Nephron (organoid): ENCODE measurements at regions not wholly inside any gene's neighbourhood (a gene's known extent, or its start where the extent isn't known, plus 50 kb on each side); places are given as distances from the start of the nearest gene placed in this dataset.

Source experiments
- H3K27ac Mint-ChIP-seq, 3 experiments: 2 replicates each; pipeline ENCODE4 v1.8.0; 2020; ENCODE audit warnings: mixed read lengths in 3 of 3, mild to moderate bottlenecking in 2 of 3, moderate library complexity in 1 of 3
- H3K27me3 Mint-ChIP-seq: 2 replicates; pipeline ENCODE4 v1.8.0; 2021; ENCODE audit warnings: low read depth, mild to moderate bottlenecking, moderate library complexity, mixed read lengths
- H3K36me3 Mint-ChIP-seq: 2 replicates; pipeline ENCODE4 v1.8.0; 2020; ENCODE audit warnings: low read depth, mixed read lengths
- H3K4me1 Mint-ChIP-seq: 2 replicates; pipeline ENCODE4 v1.8.0; 2020; ENCODE audit warnings: mixed read lengths
- H3K4me3 Mint-ChIP-seq, 3 experiments: 2 replicates each; pipeline ENCODE4 v1.8.0; 2020; ENCODE audit warnings: mild to moderate bottlenecking in 3 of 3, mixed read lengths in 3 of 3, moderate library complexity in 2 of 3
- H3K9me3 Mint-ChIP-seq: 2 replicates; pipeline ENCODE4 v1.8.0; 2020; ENCODE audit warnings: mixed read lengths
- TF ChIP-seq, protein P1 (sequence below), 3 experiments: fragments of 200-600 bp; sonication (generic); IDR thresholded peaks; one replicate each; pipeline ENCODE4 v1.5.0; 2021; ENCODE audit warnings: antibody characterized with exemption in 3 of 3; ENCODE audit not compliant: unreplicated experiment in 3 of 3

DNA sequence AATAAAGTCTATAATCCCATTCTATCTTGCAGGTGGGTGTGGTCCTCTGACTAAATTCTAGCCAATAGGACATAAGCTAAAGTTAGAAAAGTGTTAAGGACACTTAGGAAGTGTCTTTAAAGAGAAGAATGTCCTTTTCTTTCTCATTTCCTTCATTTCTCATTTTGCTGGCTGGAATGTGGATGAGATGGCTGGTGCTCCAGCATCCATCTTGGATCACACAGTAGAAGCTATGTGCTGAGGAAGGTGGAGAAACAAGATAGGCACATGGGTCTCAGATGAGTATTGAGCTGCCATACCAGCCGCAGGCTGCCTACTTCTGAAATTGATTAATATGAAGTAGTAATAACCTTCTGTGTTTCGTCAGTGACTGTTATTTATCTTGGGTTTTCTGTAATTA is 289.0 kb downstream of the LRFN2 start:
- Mint-ChIP-seq H3K27me3 (peaks cover 35% of the 10 kb centered on the region), H3K4me3 (no peak overlapping the region), H3K36me3 (no peaks in the 10 kb centered on the region), H3K9me3 (peaks cover 22% of the 10 kb centered on the region), H3K4me1 (no peaks in the 10 kb centered on the region), H3K27ac (no peak overlapping the region)
- TF ChIP-seq, protein P1, sequence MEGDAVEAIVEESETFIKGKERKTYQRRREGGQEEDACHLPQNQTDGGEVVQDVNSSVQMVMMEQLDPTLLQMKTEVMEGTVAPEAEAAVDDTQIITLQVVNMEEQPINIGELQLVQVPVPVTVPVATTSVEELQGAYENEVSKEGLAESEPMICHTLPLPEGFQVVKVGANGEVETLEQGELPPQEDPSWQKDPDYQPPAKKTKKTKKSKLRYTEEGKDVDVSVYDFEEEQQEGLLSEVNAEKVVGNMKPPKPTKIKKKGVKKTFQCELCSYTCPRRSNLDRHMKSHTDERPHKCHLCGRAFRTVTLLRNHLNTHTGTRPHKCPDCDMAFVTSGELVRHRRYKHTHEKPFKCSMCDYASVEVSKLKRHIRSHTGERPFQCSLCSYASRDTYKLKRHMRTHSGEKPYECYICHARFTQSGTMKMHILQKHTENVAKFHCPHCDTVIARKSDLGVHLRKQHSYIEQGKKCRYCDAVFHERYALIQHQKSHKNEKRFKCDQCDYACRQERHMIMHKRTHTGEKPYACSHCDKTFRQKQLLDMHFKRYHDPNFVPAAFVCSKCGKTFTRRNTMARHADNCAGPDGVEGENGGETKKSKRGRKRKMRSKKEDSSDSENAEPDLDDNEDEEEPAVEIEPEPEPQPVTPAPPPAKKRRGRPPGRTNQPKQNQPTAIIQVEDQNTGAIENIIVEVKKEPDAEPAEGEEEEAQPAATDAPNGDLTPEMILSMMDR (IDR thresholded peaks at IDR 0.05; ENCODE audit: unreplicated experiment in 3 of 3): no peak

DNA sequence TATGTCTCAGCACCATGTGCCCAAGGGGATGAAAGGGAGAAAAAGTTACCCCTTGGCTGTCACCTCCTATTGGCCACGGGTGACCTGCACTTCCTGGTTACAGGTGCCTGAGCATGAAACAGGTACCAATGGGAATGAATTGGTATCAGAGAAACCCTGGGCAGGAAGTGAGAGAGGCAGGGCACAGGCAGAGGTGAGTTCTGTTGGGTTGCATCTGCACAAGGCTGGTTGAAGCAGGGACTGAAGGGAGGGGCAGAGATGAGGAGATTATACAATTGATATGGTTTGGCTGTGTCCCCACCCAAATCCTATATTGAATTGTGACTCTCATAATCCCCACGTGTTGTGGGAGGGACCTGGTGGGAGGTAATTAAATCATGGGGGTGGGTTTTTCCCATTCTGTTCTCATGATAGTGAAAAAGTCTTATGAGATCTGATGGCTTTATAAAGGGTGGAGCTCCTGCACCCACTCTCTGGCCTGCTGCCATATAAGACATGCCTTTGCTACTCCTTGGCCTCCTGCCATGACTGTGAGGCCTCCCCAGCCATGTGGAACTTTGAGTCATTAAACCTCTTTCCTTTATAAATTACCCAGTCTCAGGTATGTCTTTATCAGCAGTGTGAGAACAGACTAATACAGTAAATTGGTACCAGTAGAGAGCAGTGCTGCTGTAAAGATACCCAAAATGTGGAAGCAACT is 291.8 kb downstream of the LRFN2 start:
- peaks cover 49% of the 10 kb centered on the region for H3K27me3 Mint-ChIP-seq
- TF ChIP-seq, protein P1 (IDR thresholded peaks at IDR 0.05; ENCODE audit: unreplicated experiment in 3 of 3): no peak
- no peak overlapping the region for H3K4me3 Mint-ChIP-seq
- no peaks in the 10 kb centered on the region for H3K36me3 Mint-ChIP-seq
- H3K9me3 Mint-ChIP-seq: peaks cover 22% of the 10 kb centered on the region
- H3K4me1 Mint-ChIP-seq: no peaks in the 10 kb centered on the region
- no peak overlapping the region for H3K27ac Mint-ChIP-seq

DNA sequence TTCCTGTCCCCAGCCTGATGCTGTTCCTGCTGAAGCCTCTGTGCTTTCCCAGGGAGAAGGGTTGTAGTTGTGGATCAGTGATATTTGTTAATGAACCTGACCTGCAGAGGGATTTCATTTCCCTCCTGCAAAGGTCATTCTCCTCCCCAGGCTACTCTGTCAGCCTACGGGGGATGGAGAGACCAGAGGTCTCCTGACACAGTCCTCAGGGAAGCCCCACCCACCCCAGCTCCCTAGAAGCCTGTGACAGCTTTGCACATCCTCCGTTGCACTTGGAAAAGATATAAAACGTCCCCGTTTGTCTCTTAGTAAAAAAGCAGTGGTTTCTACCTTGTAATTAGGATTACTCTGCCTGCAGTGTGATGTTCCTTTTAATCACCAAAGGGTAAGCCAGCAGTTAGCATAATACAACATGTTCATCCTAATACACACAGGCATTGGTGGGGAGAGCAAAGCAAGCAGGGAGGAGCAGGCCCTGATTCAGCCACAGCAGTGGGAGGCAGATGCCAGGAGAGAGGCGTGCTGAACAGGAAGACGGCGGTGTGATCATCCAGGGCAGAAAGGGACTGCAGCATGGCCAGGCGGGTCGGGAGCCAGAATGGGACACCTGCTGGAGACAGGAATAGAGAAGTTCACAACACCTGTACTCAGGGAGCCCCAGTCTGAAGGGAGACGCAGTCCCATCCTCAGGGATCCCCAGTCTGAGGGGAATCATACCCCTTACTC is 293.5 kb downstream of the LRFN2 start:
- no peaks in the 10 kb centered on the region for H3K36me3 Mint-ChIP-seq
- H3K27me3 Mint-ChIP-seq: peaks cover 44% of the 10 kb centered on the region
- no peaks in the 10 kb centered on the region for H3K4me1 Mint-ChIP-seq
- no peak overlapping the region for H3K4me3 Mint-ChIP-seq
- H3K27ac Mint-ChIP-seq: no peak overlapping the region
- TF ChIP-seq, protein P1 (IDR thresholded peaks at IDR 0.05; ENCODE audit: unreplicated experiment in 3 of 3): no peak
- H3K9me3 Mint-ChIP-seq: peaks cover 20% of the 10 kb centered on the region

DNA sequence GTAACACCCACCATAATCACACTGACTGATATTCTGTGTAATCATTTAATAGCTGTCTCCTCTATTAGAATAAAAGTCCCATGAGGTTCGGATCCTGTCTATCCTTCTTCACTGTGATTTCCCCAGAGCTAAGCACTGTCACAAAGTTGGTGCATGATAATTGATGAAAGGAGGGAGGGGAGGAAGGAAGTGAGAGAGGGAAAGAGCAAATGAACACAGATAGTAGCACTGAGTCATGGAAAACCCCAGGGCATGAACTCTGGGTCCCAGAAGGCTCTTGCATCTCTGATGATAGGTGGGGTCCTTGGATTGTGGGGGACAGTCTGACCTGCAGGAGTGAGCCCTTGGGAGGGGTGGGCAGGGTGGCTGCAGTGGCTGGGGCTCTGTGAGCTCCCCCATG is 294.1 kb downstream of the LRFN2 start:
- H3K4me3 Mint-ChIP-seq: no peak overlapping the region
- H3K36me3 Mint-ChIP-seq: no peaks in the 10 kb centered on the region
- TF ChIP-seq, protein P1 (IDR thresholded peaks at IDR 0.05; ENCODE audit: unreplicated experiment in 3 of 3): no peak
- H3K4me1 Mint-ChIP-seq: no peaks in the 10 kb centered on the region
- peaks cover 20% of the 10 kb centered on the region for H3K9me3 Mint-ChIP-seq
- peaks cover 49% of the 10 kb centered on the region for H3K27me3 Mint-ChIP-seq
- H3K27ac Mint-ChIP-seq: no peak overlapping the region

DNA sequence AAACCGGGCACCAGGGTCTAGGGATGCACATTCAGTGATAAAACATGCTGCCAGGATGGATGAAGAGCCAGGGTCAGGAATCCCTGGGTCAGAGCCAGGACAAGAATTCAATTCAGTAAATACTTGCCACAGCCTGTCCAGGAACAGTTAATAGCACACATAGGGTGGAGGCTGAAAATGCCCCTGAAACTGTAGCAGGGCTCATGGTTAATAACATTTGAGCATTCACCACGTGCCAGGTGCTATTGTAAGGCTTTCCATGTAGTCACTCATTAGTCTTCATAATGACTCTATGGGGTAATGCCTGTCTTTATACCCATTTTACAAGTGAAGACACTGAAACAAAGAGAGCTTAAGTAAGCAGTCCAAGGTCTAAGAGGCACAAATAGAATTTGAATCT is 296.3 kb downstream of the LRFN2 start:
- H3K27me3 Mint-ChIP-seq: peaks cover 60% of the 10 kb centered on the region
- no peaks in the 10 kb centered on the region for H3K4me1 Mint-ChIP-seq
- H3K36me3 Mint-ChIP-seq: no peaks in the 10 kb centered on the region
- H3K27ac Mint-ChIP-seq: no peak overlapping the region
- H3K9me3 Mint-ChIP-seq: peaks cover 12% of the 10 kb centered on the region
- TF ChIP-seq, protein P1 (IDR thresholded peaks at IDR 0.05; ENCODE audit: unreplicated experiment in 3 of 3): no peak
- H3K4me3 Mint-ChIP-seq: no peak overlapping the region
